ENCODE measurements at regions not wholly inside any gene's neighbourhood (a gene's known extent, or its start where the extent isn't known, plus 50 kb on each side); places are given as distances from the start of the nearest gene placed in this dataset.

DNA sequence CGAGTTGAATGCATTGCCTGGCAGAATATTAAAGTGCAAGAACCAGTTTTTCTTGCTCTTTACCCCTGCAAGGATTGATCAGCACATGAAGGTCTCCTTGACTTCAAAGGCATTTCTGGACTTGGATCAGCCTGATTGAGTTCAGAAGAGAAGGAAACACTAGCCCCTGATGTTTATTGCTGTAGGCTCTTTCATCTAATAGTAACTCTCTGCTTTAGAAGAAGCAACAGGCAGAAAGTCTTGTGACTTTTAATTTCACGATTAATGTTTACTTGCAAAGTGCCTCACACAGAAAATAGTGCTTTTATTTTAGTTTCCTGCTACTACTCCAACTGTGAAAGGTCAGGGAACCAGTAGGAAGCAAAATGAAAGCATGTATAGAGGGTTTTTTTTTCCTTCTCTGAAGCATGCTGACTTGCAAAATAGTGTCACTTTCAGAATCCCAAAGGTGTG, 69.1 kb downstream of the PCDH7 start:
- no peak overlapping the region for H3K14ac ChIP-seq (ENCODE audit: insufficient read depth, low read length)
- H2BK120ac ChIP-seq (ENCODE audit: low read depth, low read length, poor library complexity, severe bottlenecking) = no peak overlapping the region
- H3K4ac ChIP-seq (ENCODE audit: low read depth, low read length) = no peak overlapping the region
- no peak overlapping the region for H2BK15ac ChIP-seq (ENCODE audit: low read depth, low read length)
- H2BK5ac ChIP-seq (ENCODE audit: insufficient read length, low read length) = no peak overlapping the region
- H3K27me3 ChIP-seq (ENCODE audit: insufficient read depth, low read length) = no peaks in the 10 kb centered on the region
- no peak overlapping the region for H3K4me2 ChIP-seq (ENCODE audit: insufficient read depth, insufficient read length, low read length)
- H2AK5ac ChIP-seq (ENCODE audit: insufficient read length, low read length) = no peak overlapping the region
- H4K20me1 ChIP-seq (ENCODE audit: control insufficient read depth, insufficient read depth, insufficient read length) = no peaks in the 10 kb centered on the region
- H3K79me1 ChIP-seq (ENCODE audit: insufficient read depth, low read depth, low read length, poor library complexity, severe bottlenecking) = no peaks in the 10 kb centered on the region
- no peak overlapping the region for H3K27ac ChIP-seq (ENCODE audit: insufficient read length, low read depth, low read length)
- no peak overlapping the region for H3K23ac ChIP-seq (ENCODE audit: insufficient read length, low read depth, low read length)
- no peaks in the 10 kb centered on the region for H3K9me3 Mint-ChIP-seq
- H4K5ac ChIP-seq (ENCODE audit: insufficient read length, low read depth, low read length) = no peak overlapping the region
- no peaks in the 10 kb centered on the region for H3K36me3 Mint-ChIP-seq (ENCODE audit: insufficient read depth in 1 of 3, low read depth in 3 of 3)
- no peak overlapping the region for H3K4me3 Mint-ChIP-seq
- H4K91ac ChIP-seq (ENCODE audit: insufficient read length, low read depth, low read length) = no peak overlapping the region
- no peaks in the 10 kb centered on the region for H3K9me3 ChIP-seq (ENCODE audit: control insufficient read depth, low read depth, low read length)
- TF ChIP-seq, protein P1, sequence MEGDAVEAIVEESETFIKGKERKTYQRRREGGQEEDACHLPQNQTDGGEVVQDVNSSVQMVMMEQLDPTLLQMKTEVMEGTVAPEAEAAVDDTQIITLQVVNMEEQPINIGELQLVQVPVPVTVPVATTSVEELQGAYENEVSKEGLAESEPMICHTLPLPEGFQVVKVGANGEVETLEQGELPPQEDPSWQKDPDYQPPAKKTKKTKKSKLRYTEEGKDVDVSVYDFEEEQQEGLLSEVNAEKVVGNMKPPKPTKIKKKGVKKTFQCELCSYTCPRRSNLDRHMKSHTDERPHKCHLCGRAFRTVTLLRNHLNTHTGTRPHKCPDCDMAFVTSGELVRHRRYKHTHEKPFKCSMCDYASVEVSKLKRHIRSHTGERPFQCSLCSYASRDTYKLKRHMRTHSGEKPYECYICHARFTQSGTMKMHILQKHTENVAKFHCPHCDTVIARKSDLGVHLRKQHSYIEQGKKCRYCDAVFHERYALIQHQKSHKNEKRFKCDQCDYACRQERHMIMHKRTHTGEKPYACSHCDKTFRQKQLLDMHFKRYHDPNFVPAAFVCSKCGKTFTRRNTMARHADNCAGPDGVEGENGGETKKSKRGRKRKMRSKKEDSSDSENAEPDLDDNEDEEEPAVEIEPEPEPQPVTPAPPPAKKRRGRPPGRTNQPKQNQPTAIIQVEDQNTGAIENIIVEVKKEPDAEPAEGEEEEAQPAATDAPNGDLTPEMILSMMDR (conservative IDR thresholded peaks at IDR 0.05) = no peak
- no peaks in the 10 kb centered on the region for H3K27me3 Mint-ChIP-seq (ENCODE audit: low read depth)
- 0 out of 7 replicates have a peak overlapping the region, but pooled peaks of 1 of the 3 experiments have one; percentile 57 for H3K27ac Mint-ChIP-seq
- no peaks in the 10 kb centered on the region for H3K79me2 ChIP-seq (ENCODE audit: insufficient read depth, low read length)
- no peak overlapping the region for H2AFZ ChIP-seq (ENCODE audit: low read length)
- WGBS (ENCODE audit: extremely low coverage, insufficient read length, low lambda C conversion rate) = no CpG with 5 or more reads among the region's 2 CpGs
- H2BK20ac ChIP-seq (ENCODE audit: low read depth, low read length, poor library complexity, severe bottlenecking) = no peak overlapping the region
- H3K4me1 Mint-ChIP-seq = peaks cover 23 to 35% of the 10 kb centered on the region in 2 experiments
- no peak overlapping the region for H3K56ac ChIP-seq (ENCODE audit: insufficient read length, low read depth, low read length)
- no peak overlapping the region for H3T11ph ChIP-seq (ENCODE audit: low read length)
- DNase-seq = no peak
- H3K23me2 ChIP-seq (ENCODE audit: insufficient read length, low read depth, low read length, poor library complexity, severe bottlenecking) = no peaks in the 10 kb centered on the region
- H2BK12ac ChIP-seq (ENCODE audit: insufficient read length, low read depth, low read length) = no peak overlapping the region
- H3K9ac ChIP-seq (ENCODE audit: extremely low read depth, insufficient read length, low read length) = no peak overlapping the region
- peaks cover 4% of the 10 kb centered on the region; the same call in 1 of the 2 replicates for H3K4me1 ChIP-seq (ENCODE audit: insufficient read depth, low read length)
- H4K8ac ChIP-seq (replicated peaks; ENCODE audit: insufficient read length, low read depth, low read length) = no peak overlapping the region
- H3K18ac ChIP-seq (ENCODE audit: insufficient read length, low read depth, low read length) = no peak overlapping the region

Measured in H9 (cell line).